ENCODE measurements at regions not wholly inside any gene's neighbourhood (a gene's known extent, or its start where the extent isn't known, plus 50 kb on each side); places are given as distances from the start of the nearest gene placed in this dataset.

GRCh38 chr18:75477900-75478299 lies 50.4 kb upstream of the SMIM21 start:
- Histone ChIP-seq H2AFZ (no peak overlapping the region), H3K4me1 (replicated peaks; ENCODE audit: insufficient read depth) (no peaks in the 10 kb centered on the region), H3K9me3 (ENCODE audit: insufficient read depth, low read depth) (no peaks in the 10 kb centered on the region), H3K4me2 (no peak overlapping the region), H3K4me3 (no peak overlapping the region), H3K9me2 (ENCODE audit: insufficient read depth) (no peaks in the 10 kb centered on the region), H3K79me2 (ENCODE audit: low read depth) (no peaks in the 10 kb centered on the region), H3K27ac (no peak overlapping the region), H4K20me1 (ENCODE audit: insufficient read depth) (no peaks in the 10 kb centered on the region), H3K36me3 (ENCODE audit: low read depth) (no peaks in the 10 kb centered on the region), H3F3A (ENCODE audit: insufficient read depth, low read depth) (no peaks in the 10 kb centered on the region), H3K27me3 (ENCODE audit: insufficient read depth, low read depth) (no peaks in the 10 kb centered on the region; the same call in 1 of the 2 replicates)
- intact Hi-C loops (cut with micrococcal nuclease; ENCODE audit: unreplicated experiment) = loop anchor here (2.0 to 5.0 kb wide), 2 partner anchors 581 to 826 kb away; no protein-coding TSS in a partner anchor
- TF ChIP-seq CTCF (conservative IDR thresholded peaks at IDR 0.05) (no peak), EZH2 (IDR thresholded peaks at IDR 0.05; ENCODE audit: low read depth) (no peak)
- no TSS peak for BruUV-seq (replicated peaks)
- no peak for DNase-seq
- CTCF ChIA-PET = no interaction called here
- POLR2A ChIA-PET (ENCODE audit: unreplicated experiment) = no interaction called here
